Muscle of back (tissue), 3 donors: ENCODE measurements at regions not wholly inside any gene's neighbourhood (a gene's known extent, or its start where the extent isn't known, plus 50 kb on each side); places are given as distances from the start of the nearest gene placed in this dataset.

Experiments
- DNase-seq, 3 donors: peaks; one replicate each; pipeline versions ENCODE4 v3.0.0 to v3.0.0-alpha.2; 2013

DNA sequence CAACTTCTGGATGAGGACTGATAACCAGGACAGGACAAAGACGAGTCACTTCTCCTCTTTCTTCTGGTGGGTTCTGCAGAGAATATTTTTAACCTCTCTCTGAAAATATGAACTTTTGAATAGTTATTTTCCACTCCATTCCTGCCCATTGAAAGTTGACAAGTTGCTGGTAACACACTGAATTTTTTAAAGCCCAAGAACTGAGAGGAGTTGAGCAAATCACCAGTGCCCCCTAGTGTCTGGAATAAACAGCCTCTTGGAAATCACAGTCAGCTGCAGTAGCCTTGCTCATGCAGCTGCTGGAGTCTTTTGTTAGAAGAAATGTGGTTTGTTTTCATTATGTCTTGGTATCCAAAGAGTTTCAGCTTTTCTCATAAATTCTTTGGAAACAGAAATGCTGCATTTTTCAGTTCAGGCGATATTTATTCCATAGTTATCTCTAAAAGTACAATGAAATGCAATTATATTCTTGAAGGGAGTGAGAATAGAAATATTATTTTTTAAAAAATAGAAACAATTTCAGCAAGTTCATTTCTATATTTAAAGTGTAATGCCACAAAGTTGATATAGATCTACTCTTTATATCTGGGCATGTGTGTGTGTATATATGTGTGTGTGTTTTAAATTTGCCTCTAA, 741.0 kb upstream of the CBLB start:
- peak; percentile 90 to 95 (median 93) for DNase-seq

DNA sequence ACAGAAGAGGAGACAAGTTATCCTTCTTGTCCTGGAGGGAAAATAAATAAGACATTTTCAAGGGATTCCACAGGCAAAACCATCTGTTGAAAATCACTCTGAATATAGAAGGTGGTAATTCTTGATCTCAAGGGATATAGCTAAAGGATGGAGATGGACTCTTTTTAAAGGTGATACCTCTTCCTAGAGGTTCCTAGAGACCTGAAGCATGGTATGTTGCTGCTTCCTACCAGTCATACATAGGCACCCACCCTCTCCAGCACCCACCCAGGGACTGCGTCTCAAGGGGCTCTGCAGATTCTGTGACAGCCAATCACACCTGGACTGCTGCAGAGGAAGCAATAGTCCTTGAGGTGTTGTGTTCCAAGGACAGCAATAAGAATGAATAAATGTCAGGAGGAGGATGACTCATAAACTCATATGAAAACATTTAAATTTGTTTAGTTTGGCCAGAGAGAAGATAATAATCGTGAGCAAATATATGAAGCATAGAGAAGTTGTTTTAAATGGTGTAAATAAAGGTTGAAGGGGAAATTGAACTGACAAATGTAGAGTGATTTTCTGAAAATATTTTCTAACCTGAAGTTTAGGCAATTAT, 741.6 kb upstream of the CBLB start:
- DNase-seq = peak in 1 of 3 donors; percentile 53

DNA sequence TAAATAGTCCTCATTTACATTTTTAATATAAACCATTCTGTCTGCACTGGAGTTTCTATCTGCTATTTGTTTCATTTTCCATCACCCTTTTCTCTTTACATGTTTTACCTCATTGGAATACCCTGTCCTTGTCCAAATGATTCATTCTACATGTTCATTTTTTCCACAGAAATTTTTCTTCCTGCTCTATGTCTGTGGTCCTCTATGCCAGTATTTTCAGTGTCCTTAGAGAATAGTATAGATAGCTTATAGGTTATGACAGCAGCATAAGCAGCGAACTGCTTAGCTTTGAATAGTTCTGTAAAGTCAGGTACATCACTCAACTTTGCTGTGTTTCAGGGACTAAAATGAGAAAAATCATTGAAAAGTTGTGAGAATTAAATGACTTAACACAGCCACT, 742.3 kb upstream of the CBLB start:
- peak in 1 of 3 donors; percentile 23 for DNase-seq

DNA sequence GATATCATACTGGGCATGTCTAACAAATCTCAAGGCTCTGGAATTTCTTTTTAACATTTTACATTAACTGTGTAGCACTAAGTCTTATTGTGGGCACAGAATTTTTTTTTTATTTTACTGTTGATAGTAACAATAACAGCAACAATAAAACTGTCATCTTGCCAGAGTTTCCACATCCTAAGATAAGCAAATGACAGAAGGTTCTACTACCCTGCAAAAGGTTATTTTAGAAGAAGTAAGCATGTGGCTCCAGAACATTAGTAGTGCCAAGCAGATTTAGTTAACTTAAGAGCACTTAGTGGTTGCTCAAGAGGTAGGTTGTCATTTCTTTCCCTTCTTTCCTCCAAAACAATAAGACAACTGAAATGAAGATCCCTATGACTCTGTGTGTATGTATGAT, 743.0 kb upstream of the CBLB start:
- DNase-seq = no peak

DNA sequence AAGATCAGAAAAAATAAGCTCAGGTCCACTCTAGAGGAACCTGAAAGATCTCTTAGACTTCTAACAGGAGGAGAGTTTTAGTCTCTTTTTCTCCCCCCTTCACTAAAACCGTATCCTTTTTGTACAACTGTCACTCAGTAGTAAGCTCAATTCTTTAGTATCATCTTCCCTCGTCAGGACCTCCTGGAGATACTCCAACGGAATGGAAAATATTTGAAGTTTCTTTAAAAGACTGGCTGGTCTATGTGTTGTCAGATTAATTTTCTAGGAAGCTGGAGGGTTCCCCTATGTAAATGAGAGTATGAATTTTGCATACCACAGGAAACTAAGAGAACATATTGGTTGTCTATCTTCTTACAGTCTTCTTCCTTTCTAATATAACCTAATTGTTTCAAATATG, 747.7 kb upstream of the CBLB start:
- DNase-seq = no peak

DNA sequence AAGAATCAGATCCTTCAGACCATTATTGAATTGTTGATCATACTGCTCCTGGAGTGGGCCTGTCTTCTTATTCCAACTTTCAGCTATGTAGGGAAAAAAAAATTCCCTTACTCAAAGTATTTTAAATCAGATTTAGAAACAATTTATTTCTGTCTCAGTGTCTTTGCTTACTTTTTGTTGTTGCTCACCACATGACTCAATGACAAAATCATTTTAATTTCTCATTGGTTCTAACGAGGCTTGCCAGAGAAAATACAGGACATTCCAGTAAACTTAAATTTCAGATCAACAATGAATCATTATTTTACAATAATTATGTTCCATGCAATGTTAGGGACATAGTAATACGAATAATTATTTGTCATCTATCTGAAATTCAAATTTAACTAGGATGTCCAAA, 748.5 kb upstream of the CBLB start:
- no peak for DNase-seq

DNA sequence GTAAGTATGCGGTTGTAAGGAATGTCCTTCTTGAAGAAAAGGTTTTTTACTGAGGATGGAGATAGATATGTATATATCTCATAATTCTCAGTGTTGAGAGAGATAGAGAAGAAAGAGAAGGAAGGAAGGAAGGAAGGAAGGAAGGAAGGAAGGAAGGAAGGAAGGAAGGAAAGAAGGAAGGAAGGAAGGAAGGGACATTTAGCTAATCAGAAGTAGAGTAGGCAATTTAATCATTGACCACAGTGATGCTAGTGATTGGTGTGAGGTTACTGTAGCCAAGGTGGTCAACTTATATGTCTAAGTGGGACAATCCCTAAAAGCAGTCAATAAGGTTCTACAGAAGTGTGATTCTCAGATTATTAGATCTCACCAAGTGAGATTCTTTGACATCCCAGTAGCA, 751.8 kb upstream of the CBLB start:
- no peak for DNase-seq

DNA sequence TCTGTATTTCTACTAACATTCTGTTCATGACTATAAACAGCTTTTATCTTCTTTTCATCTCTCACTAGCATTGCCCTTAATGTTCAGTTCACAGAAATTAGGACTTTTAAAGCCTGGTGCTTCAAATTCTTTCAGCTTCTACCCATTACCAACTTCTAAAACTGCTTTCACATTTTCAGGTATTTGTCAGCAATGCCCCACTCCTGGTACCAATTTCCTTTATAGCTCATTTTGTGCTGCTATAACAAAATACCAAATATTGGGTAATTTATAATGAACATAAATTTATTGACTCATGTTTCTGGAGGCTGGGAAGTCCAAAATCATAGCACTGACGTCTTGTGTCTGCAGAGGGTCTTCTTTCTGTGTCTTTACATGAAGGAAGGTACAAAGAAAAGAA, 753.1 kb upstream of the CCDC54 start:
- DNase-seq = no peak

DNA sequence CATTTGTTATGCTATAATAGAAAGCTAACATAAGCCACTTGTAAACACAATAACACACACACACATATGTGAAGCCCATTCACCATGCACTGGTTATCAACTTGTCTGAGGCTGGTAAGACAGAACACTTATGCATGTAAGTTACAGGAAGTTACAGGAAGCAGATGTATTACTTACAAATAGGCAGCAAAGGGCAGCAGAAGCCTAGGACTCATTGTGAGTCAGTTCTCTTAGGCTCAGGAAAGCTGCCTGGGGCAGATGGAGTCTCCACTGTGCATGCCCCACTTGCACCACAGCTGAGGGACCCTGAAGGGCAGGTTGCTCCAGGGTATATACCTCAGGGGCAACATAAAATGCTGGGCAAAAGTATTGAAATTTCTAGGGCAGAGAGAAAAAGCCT, 748.8 kb upstream of the CCDC54 start:
- no peak for DNase-seq

DNA sequence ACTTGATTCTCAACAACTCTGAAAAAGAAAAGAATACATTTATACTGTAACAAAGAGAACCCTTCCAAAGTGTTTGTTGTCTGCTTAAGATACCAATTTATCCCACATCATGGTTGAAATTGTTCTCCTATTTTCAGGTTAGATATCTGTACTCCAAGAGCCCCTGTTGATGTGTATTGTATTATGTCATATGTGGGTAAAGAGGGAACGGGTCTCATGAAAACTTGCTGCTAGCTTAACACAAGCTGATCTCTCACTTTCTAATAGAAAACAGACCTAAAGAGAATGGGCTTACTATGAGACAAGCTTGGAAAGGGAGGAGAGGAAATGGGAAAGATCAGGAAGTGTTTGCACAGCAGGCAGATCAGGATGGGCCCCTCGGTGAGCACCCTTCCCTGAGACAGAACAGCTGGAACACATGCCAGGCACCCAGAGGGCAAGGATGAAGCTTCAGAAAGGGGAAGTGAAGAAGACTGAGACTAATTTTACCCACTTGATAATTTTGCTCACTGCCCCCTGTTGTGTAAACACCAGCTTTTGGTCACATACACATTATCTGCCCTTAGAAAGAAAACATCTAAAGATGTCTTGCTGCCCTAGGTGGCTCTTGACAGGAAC, 747.9 kb upstream of the CCDC54 start:
- DNase-seq = no peak

DNA sequence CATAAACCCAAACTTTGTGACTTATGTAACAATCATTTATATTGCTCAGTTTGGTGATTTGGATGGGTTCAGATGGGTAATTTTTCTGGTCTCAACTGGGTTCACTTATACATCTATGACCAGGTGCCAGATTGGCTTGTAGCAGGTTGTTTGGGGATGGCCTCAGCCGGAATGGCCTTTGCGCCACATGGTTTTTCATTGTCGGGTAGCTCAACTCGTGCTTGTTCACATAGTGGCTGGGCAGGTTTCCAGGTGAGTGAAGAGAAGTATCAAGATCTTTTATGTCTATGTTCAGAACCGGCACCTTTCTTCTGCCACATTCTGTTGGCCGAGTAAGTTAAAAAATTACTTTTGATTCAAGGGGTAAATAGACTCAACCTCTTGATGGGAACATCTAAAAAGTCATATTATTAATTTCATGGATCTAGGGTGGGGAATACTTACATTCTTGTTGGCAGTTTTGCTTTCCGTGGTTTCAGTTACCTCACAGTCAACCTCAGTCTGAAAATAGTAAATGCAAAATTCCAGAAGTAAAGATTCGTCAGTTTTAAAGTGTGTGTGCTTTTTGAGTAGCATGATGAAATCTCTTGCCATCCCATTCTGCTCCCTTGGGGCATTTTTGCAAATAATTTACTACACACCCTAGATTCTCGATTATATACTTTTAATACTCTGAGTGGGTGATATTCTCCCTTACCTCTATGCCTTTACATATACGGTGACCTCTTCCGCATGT, 745.7 kb upstream of the CCDC54 start:
- DNase-seq = no peak

DNA sequence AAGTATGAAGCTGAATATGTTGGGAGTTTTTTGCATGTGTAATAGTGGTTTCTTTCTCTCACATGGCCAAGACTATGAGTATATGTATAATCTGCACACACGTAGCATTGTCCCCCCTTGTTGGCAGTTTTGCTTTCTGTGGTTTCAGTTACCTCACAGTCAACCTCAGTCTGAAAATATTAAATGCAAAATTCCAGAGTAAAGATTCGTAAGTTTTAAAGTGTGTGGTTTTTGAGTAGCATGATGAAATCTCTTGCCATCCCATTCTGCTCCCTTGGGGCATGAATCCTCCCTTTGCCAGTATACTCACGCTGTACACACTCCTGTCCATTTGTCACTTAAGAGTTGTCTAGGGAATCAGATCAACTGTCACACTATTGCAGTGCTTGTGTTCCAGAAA, 742.0 kb upstream of the CCDC54 start:
- DNase-seq = peak in 1 of 3 donors; percentile 92

DNA sequence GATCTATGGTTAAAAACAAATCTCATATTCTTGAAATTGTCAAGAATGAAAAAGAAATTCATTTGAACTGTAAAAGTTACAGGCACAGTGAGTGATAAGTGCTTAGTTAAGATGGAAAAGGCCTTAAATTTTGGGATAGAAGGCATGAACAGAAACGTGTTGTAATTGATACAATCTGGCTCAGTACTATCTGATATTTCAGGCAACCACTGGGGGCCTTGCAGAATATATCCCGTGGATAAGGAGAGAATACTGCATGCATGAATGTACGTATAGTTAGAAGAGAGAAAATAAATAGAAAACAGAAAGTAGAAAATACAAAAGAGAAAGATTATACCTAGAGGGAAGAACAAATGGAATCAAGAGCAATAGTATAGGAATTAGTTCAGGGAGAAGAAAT, 741.4 kb upstream of the CCDC54 start:
- no peak for DNase-seq

DNA sequence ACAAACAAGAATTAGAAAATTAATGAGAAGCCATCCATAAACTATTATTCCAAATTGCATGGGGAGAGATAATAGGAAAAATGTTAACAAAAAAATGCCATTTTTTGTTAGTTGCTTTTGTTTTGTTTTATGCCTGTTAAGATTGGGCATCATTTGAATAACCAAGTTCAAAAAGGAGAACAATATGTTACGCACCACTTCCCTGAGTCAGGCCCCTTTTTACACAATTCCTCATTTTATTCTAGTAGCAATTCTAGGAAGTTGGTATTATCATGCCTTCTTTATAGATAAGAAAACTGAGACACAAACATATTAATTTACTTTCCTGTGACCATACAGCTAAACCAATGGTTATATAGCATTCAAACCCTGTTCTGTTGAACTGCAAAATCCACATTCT, 736.9 kb upstream of the CCDC54 start:
- no peak for DNase-seq

DNA sequence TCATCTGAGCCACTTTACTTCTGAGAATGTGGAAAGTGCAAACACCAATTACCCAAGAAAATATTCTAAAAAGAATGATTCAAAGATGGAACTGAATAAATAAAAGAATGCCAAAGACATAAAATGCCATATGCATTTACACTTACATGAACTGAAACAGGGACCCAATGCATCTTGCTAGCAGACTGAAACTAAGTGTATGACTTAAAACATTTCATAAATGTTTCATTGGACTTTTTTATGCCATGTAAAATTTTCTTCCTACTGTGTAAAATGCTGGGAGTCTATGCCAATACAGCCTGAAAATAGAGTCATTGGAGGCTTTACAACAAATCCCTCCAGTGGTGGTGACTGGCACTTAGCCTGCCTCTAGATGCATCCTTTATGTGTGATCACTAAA, 735.1 kb upstream of the CCDC54 start:
- no peak for DNase-seq

DNA sequence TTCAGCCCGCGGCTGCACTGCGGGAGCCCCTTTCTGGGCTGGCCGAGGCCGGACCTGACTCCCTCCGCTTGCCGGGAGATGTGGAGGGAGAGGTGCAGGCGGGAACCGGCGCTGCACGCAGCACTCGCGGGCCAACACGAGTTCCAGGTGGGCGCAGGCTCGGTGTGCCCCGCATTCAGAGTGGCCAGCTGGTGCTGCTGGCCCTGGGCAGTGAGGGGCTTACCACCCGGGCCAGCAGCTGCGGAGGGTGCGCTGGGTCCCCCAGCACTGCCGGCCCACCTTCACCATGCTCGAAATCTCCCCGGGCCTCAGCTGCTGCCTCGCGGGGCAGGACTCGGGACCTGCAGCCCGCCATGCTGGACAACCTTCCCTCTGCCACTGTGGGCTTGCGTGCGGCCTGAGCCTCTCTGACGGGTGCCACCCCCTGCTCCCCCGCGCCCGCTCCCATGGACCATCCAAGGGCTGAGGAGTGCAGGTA, 733.5 kb upstream of the CCDC54 start:
- DNase-seq = no peak

DNA sequence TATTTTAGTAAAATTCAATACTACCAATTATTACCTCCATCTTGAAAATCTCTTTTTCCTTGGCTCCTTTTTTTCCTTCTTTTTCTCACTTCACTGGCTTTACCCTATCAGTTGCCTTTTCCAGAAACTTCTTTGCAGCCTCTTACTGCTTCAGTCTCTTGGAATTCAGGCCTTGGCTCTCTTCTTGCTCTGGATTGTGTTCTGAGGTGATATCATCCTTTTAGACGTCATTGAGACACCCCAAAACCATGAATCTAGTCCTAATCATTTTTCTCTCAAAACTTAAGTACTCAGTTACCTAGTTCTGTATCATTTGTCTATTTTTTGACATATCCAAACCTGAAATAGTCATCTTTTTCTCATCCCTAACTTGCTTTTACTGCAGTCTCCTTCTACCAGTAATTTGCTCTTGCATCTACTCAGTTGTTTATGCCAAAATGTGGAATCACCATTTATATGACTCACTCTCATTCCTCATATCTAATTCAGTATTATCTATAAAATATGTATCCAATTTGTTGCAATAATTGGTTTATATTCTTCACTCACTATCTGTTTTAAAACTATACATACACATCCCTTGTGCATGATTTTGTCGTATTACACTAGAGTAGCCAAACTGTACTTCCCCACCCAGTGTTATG, 703.2 kb upstream of the CCDC54 start:
- DNase-seq = no peak

DNA sequence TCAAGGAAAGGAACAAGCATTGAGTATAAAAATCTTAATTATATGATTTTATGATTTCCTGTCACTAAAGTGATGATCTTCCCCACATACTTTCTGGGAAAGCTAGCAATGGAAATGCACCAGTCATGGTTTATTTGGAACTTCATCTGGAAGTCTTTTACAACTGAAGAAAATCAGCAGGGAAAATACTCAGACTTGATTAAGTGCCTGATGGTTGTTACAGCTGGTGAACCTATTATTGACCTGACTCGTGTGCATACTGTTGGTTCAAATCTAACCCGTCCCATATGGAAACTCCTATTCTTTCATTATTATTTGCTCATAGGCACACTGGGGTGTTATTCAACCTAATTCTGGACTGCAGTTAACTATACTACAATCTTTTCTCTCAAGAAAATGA, 701.8 kb upstream of the CCDC54 start:
- DNase-seq = peak in 2 of 3 donors; percentile 2 to 22

DNA sequence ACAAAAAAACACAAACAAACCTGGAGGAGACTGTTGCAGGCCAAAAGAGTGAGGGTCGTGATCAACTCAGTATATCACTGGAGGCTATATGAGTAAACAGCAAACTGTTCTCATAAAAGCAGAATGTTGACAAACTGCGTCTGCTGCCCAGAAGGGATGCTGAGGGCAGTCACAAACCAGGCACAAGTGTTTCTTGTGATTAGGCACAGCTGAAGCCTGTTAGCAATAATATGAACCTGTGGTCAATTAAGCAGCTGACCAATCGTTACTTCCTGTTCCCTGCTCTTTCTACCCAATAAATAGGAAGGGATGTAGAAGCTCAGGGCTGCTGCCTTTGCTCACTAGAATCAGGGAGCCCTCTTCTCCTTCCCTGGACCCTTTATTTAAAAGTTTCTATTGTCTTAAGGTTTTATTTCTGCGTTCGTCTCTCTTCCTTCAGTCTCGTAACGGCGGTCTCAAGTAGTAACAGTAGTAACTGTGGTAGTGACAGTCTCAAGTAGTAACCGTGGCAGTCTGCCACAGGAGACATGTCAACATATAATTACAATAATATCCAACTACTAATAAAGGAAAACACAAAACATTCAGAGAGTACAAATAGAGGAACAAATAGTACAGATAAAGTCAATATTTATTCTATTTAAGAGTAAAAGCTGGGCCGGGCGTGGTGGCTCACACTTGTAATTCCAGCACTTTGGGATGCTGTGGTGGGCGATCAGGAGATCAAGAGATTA, 698.4 kb upstream of the CCDC54 start:
- no peak for DNase-seq

DNA sequence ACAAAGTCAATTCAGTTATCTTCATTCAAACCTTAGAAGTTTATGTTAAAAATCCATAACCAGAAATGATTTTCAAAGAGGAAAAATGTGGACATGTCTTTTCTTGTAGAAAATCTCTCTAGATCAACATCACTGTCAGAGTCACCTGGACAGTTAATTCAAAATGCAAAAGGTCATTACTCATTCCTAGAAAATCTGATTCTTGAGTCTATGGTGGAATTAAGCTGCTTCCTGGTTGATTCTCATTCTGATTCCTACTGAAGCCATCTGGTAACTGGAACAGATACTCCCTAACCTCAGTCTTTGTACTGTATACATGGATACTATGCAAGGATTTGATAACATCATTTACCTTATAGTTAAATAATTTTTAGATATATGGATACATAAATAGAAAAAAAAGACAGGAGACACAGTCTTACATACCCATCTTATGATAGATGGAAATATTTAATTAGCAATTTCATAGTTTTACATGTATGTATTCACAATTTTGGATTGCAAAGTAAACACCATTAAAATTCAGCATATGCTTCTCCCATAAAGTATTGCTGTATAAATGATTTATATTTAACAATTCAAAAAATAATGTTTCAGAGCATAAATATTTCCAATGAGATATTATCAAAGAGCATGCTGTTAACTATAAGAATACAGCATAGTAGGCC, 693.2 kb upstream of the CCDC54 start:
- no peak for DNase-seq

DNA sequence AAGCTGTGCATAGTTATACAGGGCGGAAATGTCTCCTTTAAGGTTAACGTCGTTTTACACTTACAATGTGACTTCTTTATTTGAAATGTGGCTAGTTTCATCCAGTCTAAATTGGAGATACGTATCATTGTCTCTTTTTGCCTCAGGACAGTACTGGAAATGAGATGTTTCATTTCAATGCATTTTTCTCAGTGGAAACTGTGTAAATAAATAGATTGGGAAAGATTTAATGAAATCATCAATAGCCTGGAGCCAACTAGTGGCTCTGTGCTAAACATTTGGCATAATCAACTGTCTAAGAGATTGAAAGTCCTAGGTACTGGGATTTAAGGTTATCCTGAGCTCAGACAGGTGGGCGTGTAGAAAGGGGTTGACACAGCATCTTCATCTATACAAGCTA, 691.5 kb upstream of the CCDC54 start:
- DNase-seq = no peak
